Fibroblast of lung (primary cell): ENCODE measurements at regions not wholly inside any gene's neighbourhood (a gene's known extent, or its start where the extent isn't known, plus 50 kb on each side); places are given as distances from the start of the nearest gene placed in this dataset.

Experiments
- EZH2 ChIP-seq: IDR thresholded peaks from 2 replicates; pipeline ENCODE4 v1.5.1; 2012; ENCODE audit warnings: low read length, control low read depth, mild to moderate bottlenecking; ENCODE audit errors: missing control alignments
- TF ChIP-seq, protein P1 (sequence below), 2 donors: IDR thresholded peaks in 1 of 2; conservative IDR thresholded peaks in 1 of 2; 1 replicate in 1 of 2; 2 replicates in 1 of 2; pipeline ENCODE4 v1.5.1; 2011 to 2012; ENCODE audit warnings: low read length in 2 of 2, control low read depth in 1 of 2, inconsistent platforms in 1 of 2, low read depth in 1 of 2, mild to moderate bottlenecking in 1 of 2

DNA sequence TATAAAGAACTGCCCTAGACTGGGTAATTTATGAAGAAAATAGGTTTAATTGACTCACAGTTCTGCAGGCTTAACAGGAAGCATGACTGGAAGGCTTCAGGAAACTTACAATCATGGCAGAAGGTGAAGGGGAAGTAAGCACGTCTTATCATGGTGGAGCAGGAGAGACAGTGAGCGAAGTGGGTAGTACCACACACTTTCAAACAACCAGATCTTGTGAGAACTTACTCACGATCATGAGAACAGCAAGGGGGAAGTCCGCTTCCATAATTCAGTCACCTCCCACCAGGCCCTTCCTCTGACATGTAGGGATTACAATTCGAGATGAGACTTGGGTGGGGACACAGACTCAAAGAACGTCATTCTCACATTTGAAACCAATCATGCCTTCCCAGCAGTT, 260.1 kb upstream of the FAM98A start:
- TF ChIP-seq, protein P1, sequence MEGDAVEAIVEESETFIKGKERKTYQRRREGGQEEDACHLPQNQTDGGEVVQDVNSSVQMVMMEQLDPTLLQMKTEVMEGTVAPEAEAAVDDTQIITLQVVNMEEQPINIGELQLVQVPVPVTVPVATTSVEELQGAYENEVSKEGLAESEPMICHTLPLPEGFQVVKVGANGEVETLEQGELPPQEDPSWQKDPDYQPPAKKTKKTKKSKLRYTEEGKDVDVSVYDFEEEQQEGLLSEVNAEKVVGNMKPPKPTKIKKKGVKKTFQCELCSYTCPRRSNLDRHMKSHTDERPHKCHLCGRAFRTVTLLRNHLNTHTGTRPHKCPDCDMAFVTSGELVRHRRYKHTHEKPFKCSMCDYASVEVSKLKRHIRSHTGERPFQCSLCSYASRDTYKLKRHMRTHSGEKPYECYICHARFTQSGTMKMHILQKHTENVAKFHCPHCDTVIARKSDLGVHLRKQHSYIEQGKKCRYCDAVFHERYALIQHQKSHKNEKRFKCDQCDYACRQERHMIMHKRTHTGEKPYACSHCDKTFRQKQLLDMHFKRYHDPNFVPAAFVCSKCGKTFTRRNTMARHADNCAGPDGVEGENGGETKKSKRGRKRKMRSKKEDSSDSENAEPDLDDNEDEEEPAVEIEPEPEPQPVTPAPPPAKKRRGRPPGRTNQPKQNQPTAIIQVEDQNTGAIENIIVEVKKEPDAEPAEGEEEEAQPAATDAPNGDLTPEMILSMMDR (conservative IDR thresholded peaks at IDR 0.05 in 1 of 2, IDR thresholded peaks at IDR 0.05 in 1 of 2; ENCODE audit: low read depth in 1 of 2, low read length in 2 of 2): no peak
- TF ChIP-seq EZH2: no peak
